Stimulated activated CD4-positive, alpha-beta T cell treated with anti-CD3 and anti-CD28 coated beads, Interleukin-15, amount 100 ng/mL, for 24 hours (primary cell): ENCODE measurements at regions not wholly inside any gene's neighbourhood (a gene's known extent, or its start where the extent isn't known, plus 50 kb on each side); places are given as distances from the start of the nearest gene placed in this dataset.

Experiments
- DNase-seq: peaks from one replicate; pipeline ENCODE4 v3.0.0-alpha.2; 2020

DNA sequence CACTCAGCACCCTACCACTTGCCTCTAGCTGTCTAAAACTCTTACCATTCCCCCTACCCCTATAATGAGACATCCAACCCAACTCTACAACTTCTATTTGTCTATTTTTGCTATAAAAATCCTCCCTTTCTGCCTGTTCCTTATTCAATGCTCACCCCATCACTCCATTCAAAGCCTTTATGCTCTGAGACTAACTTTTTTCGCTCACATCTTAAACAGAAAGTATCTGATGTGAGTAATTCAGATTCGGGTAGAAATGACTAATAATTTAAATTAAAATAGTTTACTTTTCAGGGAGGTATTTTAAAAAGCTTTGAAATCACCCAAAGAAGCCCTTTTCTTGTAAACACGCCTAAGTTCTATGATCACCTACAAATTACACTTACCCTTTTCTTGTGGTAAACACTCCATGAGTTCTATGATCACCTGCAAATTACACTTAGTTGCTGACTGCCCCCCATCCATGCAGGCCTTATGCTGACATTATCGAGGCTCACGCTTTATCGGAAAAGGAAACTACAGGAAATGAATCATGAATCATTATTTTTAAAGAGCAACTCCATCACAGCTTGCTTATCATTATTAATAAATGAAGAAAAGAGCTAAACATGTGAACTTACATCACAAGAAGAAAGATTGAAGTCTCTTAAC lies 168.7 kb upstream of the PPP1R2C start:
- DNase-seq: peak; percentile 8

- DNase-seq: peak; percentile 14
These were observed 171.0 kb upstream of the PPP1R2C start for GRCh38 chrX:42948723-42949657.

- no peak for DNase-seq
These were observed 173.8 kb upstream of the PPP1R2C start for GRCh38 chrX:42951747-42952146.

- no peak for DNase-seq
These were observed 174.7 kb upstream of the PPP1R2C start for GRCh38 chrX:42952621-42953020.

DNA sequence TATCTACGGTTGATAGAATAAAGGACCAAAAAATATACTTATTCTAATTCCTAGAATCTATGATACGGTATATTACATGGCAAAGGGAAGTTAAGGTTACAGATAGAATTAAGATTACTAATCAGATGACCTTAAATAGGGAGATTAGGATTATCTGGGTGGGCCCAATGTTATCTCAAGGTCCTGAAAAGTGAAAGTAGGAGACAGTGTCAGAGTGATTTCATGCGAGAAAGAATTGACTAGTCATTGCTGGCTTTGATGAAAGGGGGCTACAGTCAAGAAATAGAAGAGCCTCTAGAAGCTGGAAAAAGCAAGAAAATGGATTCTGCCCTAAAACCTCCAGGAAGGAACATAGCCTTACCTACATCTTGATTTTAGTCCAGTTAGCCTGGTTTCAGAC lies 176.9 kb upstream of the PPP1R2C start:
- no peak for DNase-seq

- no peak for DNase-seq
These were observed 177.4 kb upstream of the PPP1R2C start for GRCh38 chrX:42955349-42955748.

GRCh38 chrX:42967681-42968300 lies 189.8 kb upstream of the PPP1R2C start:
- no peak for DNase-seq

GRCh38 chrX:42973321-42973720 lies 195.4 kb upstream of the PPP1R2C start:
- no peak for DNase-seq

- DNase-seq: no peak
These were observed 197.9 kb upstream of the PPP1R2C start for GRCh38 chrX:42975906-42976305.

DNA sequence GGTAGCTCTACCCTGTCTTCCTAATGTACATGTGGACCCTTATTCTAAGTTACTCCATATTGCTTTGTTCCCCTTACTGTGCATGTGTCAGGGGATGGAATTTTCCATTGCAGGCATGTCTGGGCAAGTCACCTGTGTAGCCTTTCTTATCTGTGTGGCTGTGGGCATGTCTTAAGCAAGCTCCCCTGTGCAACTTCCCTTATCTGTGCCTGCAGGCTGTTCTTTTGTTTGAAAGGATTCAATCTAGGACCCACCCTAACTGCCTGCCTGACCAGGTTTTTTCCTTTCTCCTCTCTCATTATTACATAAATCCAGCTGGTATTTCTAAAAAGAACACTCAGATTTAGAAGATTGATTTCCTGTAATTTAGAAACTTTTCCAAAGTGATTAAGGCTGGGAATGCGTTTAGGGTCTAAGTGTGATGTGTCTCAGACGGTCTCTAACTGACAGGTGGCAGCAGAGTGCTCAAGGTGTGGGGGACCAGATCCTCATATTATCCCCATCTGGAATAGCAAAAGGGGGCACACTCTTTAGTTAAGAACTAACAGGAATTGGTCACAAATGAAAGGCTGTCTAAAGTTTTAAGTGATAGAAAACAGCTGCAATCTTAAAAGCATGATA lies 198.9 kb upstream of the PPP1R2C start:
- DNase-seq: no peak

DNA sequence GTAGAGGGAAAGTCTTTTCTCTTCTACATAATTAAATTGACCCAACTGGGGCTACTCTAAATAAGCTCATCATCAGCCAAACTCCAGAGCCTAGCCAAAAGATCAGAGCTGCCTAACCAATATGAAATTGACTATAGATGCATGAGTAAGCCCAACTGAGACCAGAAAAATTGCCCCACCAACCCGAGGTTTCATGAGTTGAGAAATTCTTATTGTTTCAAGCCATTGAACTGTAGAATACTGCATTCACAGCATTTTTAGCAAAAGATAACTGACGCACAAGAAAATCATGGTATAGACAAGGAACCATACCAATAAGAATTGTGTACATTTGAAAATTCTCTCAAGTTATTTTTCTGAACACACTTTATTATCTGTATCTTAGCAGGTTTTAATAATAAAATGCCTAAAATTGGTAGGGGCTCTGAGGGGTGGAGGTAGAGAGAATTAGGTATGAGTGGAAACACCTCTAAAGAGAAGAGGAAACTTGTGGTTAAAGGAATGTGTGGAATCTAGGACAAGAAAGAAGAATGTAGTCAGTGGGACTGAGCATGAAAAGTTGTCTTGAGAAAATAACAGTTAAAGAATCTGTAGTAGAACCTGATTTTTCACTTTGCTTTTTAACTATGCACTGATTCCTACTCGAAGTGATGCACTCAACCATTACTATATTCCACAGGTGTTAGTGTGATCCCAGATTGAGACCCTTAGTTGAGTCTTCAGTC lies 200.9 kb upstream of the PPP1R2C start:
- no peak for DNase-seq

GRCh38 chrX:42988700-42989099 lies 210.7 kb upstream of the PPP1R2C start:
- no peak for DNase-seq

GRCh38 chrX:42992199-42992943 lies 214.4 kb upstream of the PPP1R2C start:
- no peak for DNase-seq

DNA sequence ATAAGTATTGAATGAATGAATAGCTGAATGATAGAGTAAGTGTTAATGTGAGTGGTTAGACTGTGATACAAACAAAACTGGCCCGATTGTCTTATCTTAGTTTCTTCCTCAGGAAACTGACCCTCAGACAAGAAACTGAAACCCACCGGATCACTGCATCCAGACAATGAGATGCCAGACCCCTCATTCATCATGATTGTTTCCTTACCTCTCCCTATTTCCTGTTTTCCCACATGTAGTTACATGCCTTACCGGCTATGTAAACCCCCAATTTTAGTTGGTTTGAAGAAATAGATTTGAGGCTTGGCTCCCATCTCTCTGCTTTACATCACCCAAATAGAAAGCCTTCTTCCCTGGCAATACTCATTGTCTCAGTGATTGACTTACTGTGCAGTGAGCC lies 218.9 kb upstream of the PPP1R2C start:
- no peak for DNase-seq

- no peak for DNase-seq
These were observed 222.2 kb upstream of the PPP1R2C start for GRCh38 chrX:43000121-43000520.

- DNase-seq: no peak
These were observed 224.7 kb upstream of the PPP1R2C start for GRCh38 chrX:43002526-43003203.

- DNase-seq: no peak
These were observed 225.2 kb upstream of the PPP1R2C start for GRCh38 chrX:43003204-43003565.

GRCh38 chrX:43003939-43004338 lies 226.0 kb upstream of the PPP1R2C start:
- no peak for DNase-seq

- DNase-seq: no peak
These were observed 227.6 kb upstream of the PPP1R2C start for GRCh38 chrX:43005561-43005960.

DNA sequence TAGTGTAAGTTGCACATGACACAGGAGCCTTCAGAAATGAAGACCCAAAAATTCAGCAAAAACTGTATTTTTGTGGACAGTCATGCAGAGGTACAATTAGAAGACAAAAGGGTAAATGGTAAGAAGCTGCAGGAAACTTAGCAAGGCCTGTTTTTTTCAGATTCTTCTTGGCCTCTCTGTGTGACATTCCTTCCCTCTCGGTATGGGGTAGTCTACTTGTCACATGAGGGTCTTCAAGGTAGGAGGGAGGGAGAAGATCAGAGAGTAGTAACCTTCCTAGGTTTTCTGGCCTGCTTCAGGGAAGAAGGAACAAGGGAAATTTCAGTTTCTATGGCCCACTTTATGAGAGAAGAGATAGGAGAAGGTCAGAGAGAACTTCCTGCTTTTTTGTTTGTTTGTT lies 230.4 kb upstream of the PPP1R2C start:
- no peak for DNase-seq

DNA sequence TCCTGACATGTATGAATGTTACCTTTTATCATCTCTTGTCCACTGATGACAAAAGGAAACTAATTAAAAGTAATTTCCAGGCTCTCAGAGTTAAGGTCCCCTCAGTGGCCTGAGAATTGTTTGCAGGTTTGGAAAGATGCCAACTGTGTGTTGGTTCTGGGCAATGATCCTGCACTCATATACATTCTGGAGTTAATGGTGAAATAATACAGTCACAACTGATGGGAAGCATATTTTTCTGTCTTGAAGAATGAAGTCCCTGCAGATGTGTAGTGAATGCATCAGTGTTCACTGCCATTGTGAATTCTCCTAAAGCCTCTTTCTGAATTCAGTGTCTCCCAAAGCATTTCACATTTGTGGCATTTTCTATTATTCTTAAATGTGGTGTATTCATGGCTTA lies 238.1 kb upstream of the PPP1R2C start:
- no peak for DNase-seq
